OCI-LY7 (cell line): ENCODE measurements at regions not wholly inside any gene's neighbourhood (a gene's known extent, or its start where the extent isn't known, plus 50 kb on each side); places are given as distances from the start of the nearest gene placed in this dataset.

Experiments used
- EZH2phosphoT487 ChIP-seq: fragments of 200-600 bp; sonication (generic); IDR thresholded peaks from 2 replicates; pipeline ENCODE4 v1.6.1; 2018; ENCODE audit warnings: low read depth, borderline replicate concordance, mild to moderate bottlenecking, mixed run types, antibody characterized with exemption, low read length, moderate library complexity, mixed read lengths
- TF ChIP-seq, protein P1 (sequence below): fragments of 200-600 bp; sonication (generic); conservative IDR thresholded peaks from 2 replicates; pipeline ENCODE4 v1.5.1; 2014; ENCODE audit warnings: mild to moderate bottlenecking, antibody characterized with exemption, low read length, moderate library complexity, mixed read lengths

GRCh38 chr2:183250061-183250460 is 125.8 kb downstream of the NUP35 start:
- TF ChIP-seq, protein P1, sequence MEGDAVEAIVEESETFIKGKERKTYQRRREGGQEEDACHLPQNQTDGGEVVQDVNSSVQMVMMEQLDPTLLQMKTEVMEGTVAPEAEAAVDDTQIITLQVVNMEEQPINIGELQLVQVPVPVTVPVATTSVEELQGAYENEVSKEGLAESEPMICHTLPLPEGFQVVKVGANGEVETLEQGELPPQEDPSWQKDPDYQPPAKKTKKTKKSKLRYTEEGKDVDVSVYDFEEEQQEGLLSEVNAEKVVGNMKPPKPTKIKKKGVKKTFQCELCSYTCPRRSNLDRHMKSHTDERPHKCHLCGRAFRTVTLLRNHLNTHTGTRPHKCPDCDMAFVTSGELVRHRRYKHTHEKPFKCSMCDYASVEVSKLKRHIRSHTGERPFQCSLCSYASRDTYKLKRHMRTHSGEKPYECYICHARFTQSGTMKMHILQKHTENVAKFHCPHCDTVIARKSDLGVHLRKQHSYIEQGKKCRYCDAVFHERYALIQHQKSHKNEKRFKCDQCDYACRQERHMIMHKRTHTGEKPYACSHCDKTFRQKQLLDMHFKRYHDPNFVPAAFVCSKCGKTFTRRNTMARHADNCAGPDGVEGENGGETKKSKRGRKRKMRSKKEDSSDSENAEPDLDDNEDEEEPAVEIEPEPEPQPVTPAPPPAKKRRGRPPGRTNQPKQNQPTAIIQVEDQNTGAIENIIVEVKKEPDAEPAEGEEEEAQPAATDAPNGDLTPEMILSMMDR = no peak
- no peak for TF ChIP-seq EZH2phosphoT487
